HepG2 (cell line): ENCODE measurements at regions not wholly inside any gene's neighbourhood (a gene's known extent, or its start where the extent isn't known, plus 50 kb on each side); places are given as distances from the start of the nearest gene placed in this dataset.

Experiments
- ATAC-seq: fragments of 200-7000 bp; cut with Tn5 transposase; 3 replicates; pipeline ENCODE4 v1.9.1; 2020; ENCODE audit warnings: mild to moderate bottlenecking, moderate library complexity
- BruUV-seq: library from RNA; stranded (reverse); fragments of 400-500 nt; replicated peaks from 2 replicates; lab custom pipeline; 2021; lab: Mats Ljungman, UMichigan
- CTCF ChIA-PET: fragments of 300-600 bp; formaldehyde crosslinking; extraction: SDS; loops from one replicate; lab custom pipeline; 2021; ENCODE audit warnings: low total read pairs, inconsistent platforms, low intra/inter-chr PET ratio; lab: Yijun Ruan, JAX
- POLR2A ChIA-PET: fragments of 350-600 bp; sonication (Branson Sonifier 250); formaldehyde crosslinking; loops from one replicate; lab custom pipeline; 2020; ENCODE audit warnings: antibody characterized with exemption, inconsistent platforms; lab: Yijun Ruan, JAX
- DNase-seq: peaks from one replicate; pipeline ENCODE4 v3.0.0-alpha.2; 2015; ENCODE audit warnings: low spot score
- FAIRE-seq: peaks from 3 replicates; lab custom pipeline; 2011; peaks lifted over from hg19 to GRCh38; lab: Jason Lieb, UNC
- H2AFZ ChIP-seq: one replicate; pipeline ENCODE4 v1.6.1; 2011; ENCODE audit warnings: low read length, inconsistent platforms
- H3K27ac ChIP-seq: fragments of 300-600 bp; 3 replicates; pipeline ENCODE4 v1.8.0; 2011; ENCODE audit warnings: mixed run types, mild to moderate bottlenecking, mixed read lengths, low read length, inconsistent platforms; ENCODE audit not compliant: insufficient read depth; ENCODE audit errors: extremely low read length
- H3K27me3 ChIP-seq, 2 experiments: fragments of 200-600 bp in 1 of 2; 2 replicates in 1 of 2; 3 replicates in 1 of 2; pipeline versions ENCODE4 v1.6.0 to v1.8.0; 2011; ENCODE audit warnings: low read length in 2 of 2, mild to moderate bottlenecking in 2 of 2, moderate library complexity in 2 of 2, inconsistent platforms in 1 of 2; ENCODE audit not compliant: insufficient read depth in 2 of 2, control insufficient read depth in 1 of 2
- H3K36me3 ChIP-seq, 2 experiments: fragments of 200-600 bp in 1 of 2; replicated peaks in 1 of 2; 2 replicates in 1 of 2; 3 replicates in 1 of 2; pipeline versions ENCODE4 v1.5.1 to v1.8.0; 2011; ENCODE audit warnings: low read length in 2 of 2, inconsistent platforms in 1 of 2; ENCODE audit not compliant: insufficient read depth in 2 of 2, control insufficient read depth in 1 of 2
- H3K4me1 ChIP-seq: 2 replicates; pipeline ENCODE4 v1.5.1; 2012; ENCODE audit warnings: low read length, inconsistent platforms; ENCODE audit not compliant: insufficient read depth
- H3K4me2 ChIP-seq: 2 replicates; pipeline ENCODE4 v1.6.0; 2011; ENCODE audit warnings: low read depth, low read length, inconsistent platforms
- H3K4me3 ChIP-seq, 3 experiments: fragments of 200-600 bp in 1 of 3; sonication (generic), shearing (Covaris generic) in 1 of 3; replicated peaks in 1 of 3; 2 replicates each; pipeline ENCODE4 v1.5.1; 2011 to 2016; ENCODE audit warnings: low read length in 3 of 3, inconsistent platforms in 2 of 3, low read depth in 2 of 3, mild to moderate bottlenecking in 2 of 3, control low read depth in 1 of 3, mixed read lengths in 1 of 3; ENCODE audit not compliant: insufficient read depth in 1 of 3
- H3K79me2 ChIP-seq: one replicate; pipeline ENCODE4 v1.6.1; 2011; ENCODE audit warnings: low read length, inconsistent platforms; ENCODE audit not compliant: insufficient read depth
- H3K9ac ChIP-seq: 2 replicates; pipeline ENCODE4 v1.6.0; 2011; ENCODE audit warnings: mild to moderate bottlenecking, low read depth, low read length, inconsistent platforms; ENCODE audit not compliant: insufficient read depth
- H3K9me3 ChIP-seq: 2 replicates; pipeline ENCODE4 v1.5.1; 2012; ENCODE audit warnings: mild to moderate bottlenecking, low read length
- H4K20me1 ChIP-seq: 2 replicates; pipeline ENCODE4 v1.6.0; 2011; ENCODE audit warnings: inconsistent platforms, mild to moderate bottlenecking, low read length, moderate library complexity; ENCODE audit not compliant: insufficient read depth
- ATF7 ChIP-seq, 2 experiments: fragments of 450-650 bp in 1 of 2; sonication (generic) in 1 of 2; formaldehyde crosslinking in 1 of 2; IDR thresholded peaks; 2 replicates each; pipeline versions ENCODE4 v1.4.0 to v1.6.1; 2016 to 2020; ENCODE audit warnings: antibody characterized with exemption in 1 of 2, mild to moderate bottlenecking in 1 of 2, missing genetic modification reagents in 1 of 2
- HES4 ChIP-seq: sonication (generic); formaldehyde crosslinking; IDR thresholded peaks from 2 replicates; pipeline ENCODE4 v1.9.0; 2021; ENCODE audit warnings: mild to moderate bottlenecking, missing genetic modification reagents, borderline replicate concordance
- JUNB ChIP-seq: sonication (generic); formaldehyde crosslinking; IDR thresholded peaks from 2 replicates; pipeline ENCODE4 v1.8.0; 2022; ENCODE audit warnings: missing genetic modification reagents, mild to moderate bottlenecking, borderline replicate concordance
- RFX5 ChIP-seq: IDR thresholded peaks from 2 replicates; pipeline ENCODE4 v1.6.1; 2011; ENCODE audit warnings: low read depth, low read length, improper control_type of control experiment
- SOX6 ChIP-seq, 2 experiments: fragments of 450-650 bp in 1 of 2; sonication (generic) in 1 of 2; formaldehyde crosslinking in 1 of 2; IDR thresholded peaks; 2 replicates each; pipeline versions ENCODE4 v1.4.0 to v1.6.1; 2017 to 2020; ENCODE audit warnings: antibody characterized with exemption in 1 of 2, mild to moderate bottlenecking in 1 of 2, missing genetic modification reagents in 1 of 2
- TBL1XR1 ChIP-seq: fragments of 150-350 bp; IDR thresholded peaks from 2 replicates; pipeline ENCODE4 v1.6.1; 2014; ENCODE audit warnings: borderline replicate concordance, low read length; ENCODE audit not compliant: partially characterized antibody
- WGBS: methylation state at CpG from one replicate; pipeline ENCODE4 v1.1.6; 2017; ENCODE audit warnings: low lambda C conversion rate; 5-methylcytosine and 5-hydroxymethylcytosine counted together
- in situ Hi-C: cut with HindIII; loops from 2 replicates; pipeline ENCODE4 v1.10.0; 2017; ENCODE audit warnings: low pct_unique_long_range_greater_than_20kb; ENCODE audit not compliant: extremely low pct_ligation_motif_present
- intact Hi-C: fragments of 100-400 bp; cut with micrococcal nuclease; formaldehyde crosslinking; loops from one replicate; pipeline ENCODE4 v1.10.0; 2022; ENCODE audit not compliant: unreplicated experiment
- TF ChIP-seq, protein P1 (sequence below): IDR thresholded peaks from 2 replicates; pipeline ENCODE4 v1.6.1; 2016; ENCODE audit warnings: mild to moderate bottlenecking
- TF ChIP-seq, protein P2 (sequence below): sonication (generic); formaldehyde crosslinking; IDR thresholded peaks from 2 replicates; pipeline ENCODE4 v1.8.0; 2022; ENCODE audit warnings: mild to moderate bottlenecking, missing genetic modification reagents, borderline replicate concordance

DNA sequence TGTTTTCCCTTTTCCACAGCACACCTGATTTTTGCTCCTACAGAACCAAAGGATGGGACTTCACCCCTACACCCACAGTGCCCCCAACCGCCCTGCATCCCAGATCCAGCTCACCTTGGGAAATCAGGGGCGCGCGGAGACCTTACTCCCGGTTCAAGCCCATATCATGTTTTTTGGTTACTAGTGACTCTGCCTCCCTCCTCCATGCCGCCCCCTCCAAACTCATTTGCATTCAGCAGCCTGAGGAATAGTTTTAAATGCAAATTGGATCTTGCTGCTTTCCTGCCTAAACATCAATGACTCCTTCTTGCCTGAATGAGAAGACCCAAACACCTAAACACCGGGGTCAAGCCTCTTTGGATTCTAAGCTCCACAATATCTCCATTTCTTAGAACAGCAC is 331.8 kb downstream of the TMEM114 start:
- ChIA-PET POLR2A (no interaction called here), CTCF (no interaction called here)
- H2AFZ ChIP-seq: no peak overlapping the region
- no peaks in the 10 kb centered on the region for H3K79me2 ChIP-seq
- TF ChIP-seq TBL1XR1 (no peak), HES4 (CRISPR knock-in tag) (no peak), SOX6 (IDR thresholded peaks at IDR 0.05) (no peak), SOX6 (CRISPR knock-in tag; IDR thresholded peaks at IDR 0.05) (no peak), RFX5 (no peak), ATF7 (IDR thresholded peaks at IDR 0.05) (no peak), ATF7 (CRISPR knock-in tag; IDR thresholded peaks at IDR 0.05) (no peak), JUNB (CRISPR knock-in tag) (no peak)
- TF ChIP-seq, protein P1, sequence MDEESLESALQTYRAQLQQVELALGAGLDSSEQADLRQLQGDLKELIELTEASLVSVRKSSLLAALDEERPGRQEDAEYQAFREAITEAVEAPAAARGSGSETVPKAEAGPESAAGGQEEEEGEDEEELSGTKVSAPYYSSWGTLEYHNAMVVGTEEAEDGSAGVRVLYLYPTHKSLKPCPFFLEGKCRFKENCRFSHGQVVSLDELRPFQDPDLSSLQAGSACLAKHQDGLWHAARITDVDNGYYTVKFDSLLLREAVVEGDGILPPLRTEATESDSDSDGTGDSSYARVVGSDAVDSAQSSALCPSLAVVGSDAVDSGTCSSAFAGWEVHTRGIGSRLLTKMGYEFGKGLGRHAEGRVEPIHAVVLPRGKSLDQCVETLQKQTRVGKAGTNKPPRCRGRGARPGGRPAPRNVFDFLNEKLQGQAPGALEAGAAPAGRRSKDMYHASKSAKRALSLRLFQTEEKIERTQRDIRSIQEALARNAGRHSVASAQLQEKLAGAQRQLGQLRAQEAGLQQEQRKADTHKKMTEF (CRISPR knock-in tag): no peak
- TF ChIP-seq, protein P2, sequence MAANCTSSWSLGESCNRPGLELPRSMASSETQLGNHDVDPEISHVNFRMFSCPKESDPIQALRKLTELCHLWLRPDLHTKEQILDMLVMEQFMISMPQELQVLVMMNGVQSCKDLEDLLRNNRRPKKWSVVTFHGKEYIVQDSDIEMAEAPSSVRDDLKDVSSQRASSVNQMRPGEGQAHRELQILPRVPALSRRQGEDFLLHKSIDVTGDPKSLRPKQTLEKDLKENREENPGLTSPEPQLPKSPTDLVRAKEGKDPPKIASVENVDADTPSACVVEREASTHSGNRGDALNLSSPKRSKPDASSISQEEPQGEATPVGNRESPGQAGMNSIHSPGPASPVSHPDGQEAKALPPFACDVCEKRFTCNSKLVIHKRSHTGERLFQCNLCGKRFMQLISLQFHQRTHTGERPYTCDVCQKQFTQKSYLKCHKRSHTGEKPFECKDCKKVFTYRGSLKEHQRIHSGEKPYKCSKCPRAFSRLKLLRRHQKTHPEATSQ (CRISPR knock-in tag): no peak
- intact Hi-C loops (no loop called here), in situ Hi-C loops (no loop called here)
- H3K27ac ChIP-seq: no peak overlapping the region
- H3K4me2 ChIP-seq: no peak overlapping the region
- no peak for ATAC-seq
- no peaks in the 10 kb centered on the region for H3K27me3 ChIP-seq
- no peaks in the 10 kb centered on the region for H3K36me3 ChIP-seq
- no peak overlapping the region for H3K9ac ChIP-seq
- BruUV-seq: no TSS peak
- H3K4me3 ChIP-seq: no peak overlapping the region
- no peak for FAIRE-seq
- 46% methylated on average over 7 of the region's 7 CpGs for WGBS
- no peaks in the 10 kb centered on the region for H3K9me3 ChIP-seq
- no peak for DNase-seq
- 0 out of 2 replicates have a peak, but pooled peaks cover 6% of the 10 kb centered on the region for H3K4me1 ChIP-seq
- no peaks in the 10 kb centered on the region for H4K20me1 ChIP-seq
